ENCODE measurements at regions not wholly inside any gene's neighbourhood (a gene's known extent, or its start where the extent isn't known, plus 50 kb on each side); places are given as distances from the start of the nearest gene placed in this dataset.
A peak's percentile ranks its signal among the peaks of the same experiment; 100 is the strongest.
"Not testable (repeated sequence)": the region's sequence is repeated elsewhere in the genome, so short reads cannot be mapped to it uniquely, and the experiment has no call there.

- Mint-ChIP-seq H3K9me3 (peaks cover 0 to 2% (median 0%) of the 10 kb centered on the region in 7 donors), H3K27me3 (peaks cover 19% of the 10 kb centered on the region), H3K4me3 (peak overlapping the region; percentile 85 to 99 (median 97))
Measured at GRCh38 chrX:52261125-52261462, 76.4 kb downstream of the MAGED4 start.

GRCh38 chrX:52261463-52262194, 76.9 kb downstream of the MAGED4 start:
- Histone ChIP-seq H3K27ac (ENCODE audit: insufficient read depth, low read length, poor library complexity, severe bottlenecking) (peak overlapping the region; percentile 84), H3K27me3 (ENCODE audit: control insufficient read depth, insufficient read depth, low read length) (peaks cover 10% of the 10 kb centered on the region), H3K36me3 (ENCODE audit: control insufficient read depth, insufficient read depth, low read length) (no peaks in the 10 kb centered on the region), H3K4me1 (ENCODE audit: control insufficient read depth, insufficient read depth, low read length, poor library complexity, severe bottlenecking) (peaks cover 12% of the 10 kb centered on the region), H3K4me3 (ENCODE audit: low read depth, low read length) (peak overlapping the region; percentile 77), H3K9me3 (ENCODE audit: control insufficient read depth in 2 of 2, low read length in 2 of 2) (no peaks in the 10 kb centered on the region)
- Mint-ChIP-seq H3K36me3 (no peaks in the 10 kb centered on the region), H3K9me3 (peaks cover 0 to 2% (median 0%) of the 10 kb centered on the region in 7 donors), H3K4me3 (peak overlapping the region; percentile 85 to 99 (median 97)), H3K27ac (peak overlapping the region; percentile 97 to 98 (median 97)), H3K4me1 (peaks cover 0 to 20% (median 6%) of the 10 kb centered on the region in 4 donors), H3K27me3 (peaks cover 17% of the 10 kb centered on the region)
- peak; percentile 93 to 95 for ATAC-seq (ENCODE audit: low read depth in 2 of 2)
- DNase-seq, result peak; percentile 80 to 93 (median 92)

More at GRCh38 chrX:52261125-52261462, 76.4 kb downstream of the MAGED4 start:
- no peaks in the 10 kb centered on the region for H3K9me3 ChIP-seq (ENCODE audit: control insufficient read depth in 2 of 2, low read length in 2 of 2)
- no peaks in the 10 kb centered on the region for H3K36me3 Mint-ChIP-seq
- ATAC-seq (ENCODE audit: low read depth in 2 of 2) (no peak), DNase-seq (no peak)
- peaks cover 12% of the 10 kb centered on the region for H3K4me1 ChIP-seq (ENCODE audit: control insufficient read depth, insufficient read depth, low read length, poor library complexity, severe bottlenecking)
- peak overlapping the region; percentile 97 to 98 (median 97) for H3K27ac Mint-ChIP-seq
- no peaks in the 10 kb centered on the region for H3K36me3 ChIP-seq (ENCODE audit: control insufficient read depth, insufficient read depth, low read length)
- peaks cover 0 to 20% (median 6%) of the 10 kb centered on the region in 4 donors for H3K4me1 Mint-ChIP-seq
- peaks cover 13% of the 10 kb centered on the region for H3K27me3 ChIP-seq (ENCODE audit: control insufficient read depth, insufficient read depth, low read length)
- peak overlapping the region; percentile 84 for H3K27ac ChIP-seq (ENCODE audit: insufficient read depth, low read length, poor library complexity, severe bottlenecking)
- H3K4me3 ChIP-seq (ENCODE audit: low read depth, low read length), result no peak overlapping the region

GRCh38 chrX:52262195-52262546, 77.5 kb downstream of the MAGED4 start:
- ATAC-seq (ENCODE audit: low read depth in 2 of 2) (no peak), DNase-seq (no peak)
- Histone ChIP-seq H3K27ac (ENCODE audit: insufficient read depth, low read length, poor library complexity, severe bottlenecking) (peak overlapping the region; percentile 84), H3K27me3 (ENCODE audit: control insufficient read depth, insufficient read depth, low read length) (peaks cover 6% of the 10 kb centered on the region), H3K4me3 (ENCODE audit: low read depth, low read length) (no peak overlapping the region), H3K9me3 (ENCODE audit: control insufficient read depth in 2 of 2, low read length in 2 of 2) (no peaks in the 10 kb centered on the region), H3K4me1 (ENCODE audit: control insufficient read depth, insufficient read depth, low read length, poor library complexity, severe bottlenecking) (peaks cover 12% of the 10 kb centered on the region), H3K36me3 (ENCODE audit: control insufficient read depth, insufficient read depth, low read length) (no peaks in the 10 kb centered on the region)
- Mint-ChIP-seq H3K4me1 (peaks cover 0 to 20% (median 6%) of the 10 kb centered on the region in 4 donors), H3K4me3 (peak overlapping the region; percentile 85 to 99 (median 97)), H3K27ac (peak overlapping the region; percentile 97 to 98 (median 97)), H3K9me3 (peaks cover 0 to 2% (median 0%) of the 10 kb centered on the region in 7 donors), H3K27me3 (peaks cover 12% of the 10 kb centered on the region), H3K36me3 (no peaks in the 10 kb centered on the region)

- Mint-ChIP-seq H3K4me1 (peaks cover 0 to 20% (median 6%) of the 10 kb centered on the region in 4 donors), H3K27me3 (peaks cover 9% of the 10 kb centered on the region), H3K4me3 (peak overlapping the region in 1 of 4 donors; percentile 85), H3K27ac (peak overlapping the region in 1 of 3 donors; percentile 97), H3K9me3 (peaks cover 0 to 2% (median 0%) of the 10 kb centered on the region in 7 donors), H3K36me3 (no peaks in the 10 kb centered on the region)
- DNase-seq (no peak), ATAC-seq (ENCODE audit: low read depth in 2 of 2) (no peak)
- H3K27me3 ChIP-seq (ENCODE audit: control insufficient read depth, insufficient read depth, low read length), result peaks cover 6% of the 10 kb centered on the region
- H3K4me1 ChIP-seq (ENCODE audit: control insufficient read depth, insufficient read depth, low read length, poor library complexity, severe bottlenecking), result peaks cover 12% of the 10 kb centered on the region
- H3K9me3 ChIP-seq (ENCODE audit: control insufficient read depth in 2 of 2, low read length in 2 of 2), result no peaks in the 10 kb centered on the region
- H3K36me3 ChIP-seq (ENCODE audit: control insufficient read depth, insufficient read depth, low read length), result no peaks in the 10 kb centered on the region
- no peak overlapping the region for H3K4me3 ChIP-seq (ENCODE audit: low read depth, low read length)
- no peak overlapping the region for H3K27ac ChIP-seq (ENCODE audit: insufficient read depth, low read length, poor library complexity, severe bottlenecking)
Measured at GRCh38 chrX:52263417-52263816, 78.7 kb downstream of the MAGED4 start.

- Mint-ChIP-seq H3K4me3 (no peak overlapping the region), H3K27me3 (peaks cover 11% of the 10 kb centered on the region), H3K36me3 (no peaks in the 10 kb centered on the region), H3K27ac (no peak overlapping the region), H3K4me1 (peaks cover 0 to 17% (median 6%) of the 10 kb centered on the region in 4 donors), H3K9me3 (peaks cover 0 to 2% (median 0%) of the 10 kb centered on the region in 7 donors)
- Histone ChIP-seq H3K27me3 (ENCODE audit: control insufficient read depth, insufficient read depth, low read length) (peaks cover under 1% of the 10 kb centered on the region), H3K9me3 (ENCODE audit: control insufficient read depth in 2 of 2, low read length in 2 of 2) (no peaks in the 10 kb centered on the region), H3K36me3 (ENCODE audit: control insufficient read depth, insufficient read depth, low read length) (no peaks in the 10 kb centered on the region), H3K27ac (ENCODE audit: insufficient read depth, low read length, poor library complexity, severe bottlenecking) (no peak overlapping the region), H3K4me3 (ENCODE audit: low read depth, low read length) (no peak overlapping the region), H3K4me1 (ENCODE audit: control insufficient read depth, insufficient read depth, low read length, poor library complexity, severe bottlenecking) (peaks cover 12% of the 10 kb centered on the region)
- ATAC-seq (ENCODE audit: low read depth in 2 of 2) (no peak), DNase-seq (no peak)
Measured at GRCh38 chrX:52265713-52266112, 81.0 kb downstream of the MAGED4 start.

- H3K9me3 Mint-ChIP-seq; DNase-seq; H3K4me3 ChIP-seq (ENCODE audit: low read depth, low read length); H3K4me1 Mint-ChIP-seq; H3K4me3 Mint-ChIP-seq; H3K27ac Mint-ChIP-seq; ATAC-seq (ENCODE audit: low read depth in 2 of 2); H3K9me3 ChIP-seq (ENCODE audit: control insufficient read depth in 2 of 2, low read length in 2 of 2); H3K4me1 ChIP-seq (ENCODE audit: control insufficient read depth, insufficient read depth, low read length, poor library complexity, severe bottlenecking); H3K27me3 ChIP-seq (ENCODE audit: control insufficient read depth, insufficient read depth, low read length); H3K36me3 ChIP-seq (ENCODE audit: control insufficient read depth, insufficient read depth, low read length); H3K27ac ChIP-seq (ENCODE audit: insufficient read depth, low read length, poor library complexity, severe bottlenecking); H3K36me3 Mint-ChIP-seq: not testable (repeated sequence)
- H3K27me3 Mint-ChIP-seq, result peaks cover 11% of the 10 kb centered on the region
Measured at GRCh38 chrX:52268502-52268901, 83.8 kb downstream of the MAGED4 start.

GRCh38 chrX:52270453-52271116, 85.9 kb downstream of the MAGED4 start:
- peaks cover 0 to 3% (median 0%) of the 10 kb centered on the region in 7 donors for H3K9me3 Mint-ChIP-seq
- H3K27me3 ChIP-seq (ENCODE audit: control insufficient read depth, insufficient read depth, low read length), result no peaks in the 10 kb centered on the region
- H3K4me1 Mint-ChIP-seq, result no peaks in the 10 kb centered on the region
- peaks cover 11% of the 10 kb centered on the region for H3K27me3 Mint-ChIP-seq
- H3K36me3 Mint-ChIP-seq, result no peaks in the 10 kb centered on the region
- H3K27ac Mint-ChIP-seq, result no peak overlapping the region
- no peak overlapping the region for H3K4me3 Mint-ChIP-seq
- no peak overlapping the region for H3K4me3 ChIP-seq (ENCODE audit: low read depth, low read length)
- H3K36me3 ChIP-seq (ENCODE audit: control insufficient read depth, insufficient read depth, low read length), result no peaks in the 10 kb centered on the region
- H3K4me1 ChIP-seq (ENCODE audit: control insufficient read depth, insufficient read depth, low read length, poor library complexity, severe bottlenecking), result no peaks in the 10 kb centered on the region
- ATAC-seq (ENCODE audit: low read depth in 2 of 2) (no peak), DNase-seq (no peak)
- no peak overlapping the region for H3K27ac ChIP-seq (ENCODE audit: insufficient read depth, low read length, poor library complexity, severe bottlenecking)
- no peaks in the 10 kb centered on the region for H3K9me3 ChIP-seq (ENCODE audit: control insufficient read depth in 2 of 2, low read length in 2 of 2)

All from CD4-positive, CD25-positive, alpha-beta regulatory T cell (primary cell).